ENCODE measurements at regions not wholly inside any gene's neighbourhood (a gene's known extent, or its start where the extent isn't known, plus 50 kb on each side); places are given as distances from the start of the nearest gene placed in this dataset.

GRCh38 chr2:17162713-17163112, 355.5 kb downstream of the RAD51AP2 start:
- Mint-ChIP-seq H3K4me3 (no peak overlapping the region), H3K4me1 (no peaks in the 10 kb centered on the region), H3K27me3 (ENCODE audit: low read depth) (no peaks in the 10 kb centered on the region), H3K27ac (no peak overlapping the region), H3K9me3 (no peaks in the 10 kb centered on the region), H3K36me3 (ENCODE audit: insufficient read depth in 1 of 3, low read depth in 3 of 3) (no peaks in the 10 kb centered on the region)
- no peaks in the 10 kb centered on the region for H3K9me3 ChIP-seq (ENCODE audit: control insufficient read depth, low read depth, low read length)
- TF ChIP-seq CTCF (conservative IDR thresholded peaks at IDR 0.05): no peak
- H4K91ac ChIP-seq (ENCODE audit: insufficient read length, low read depth, low read length): no peak overlapping the region
- no peak overlapping the region for H4K8ac ChIP-seq (replicated peaks; ENCODE audit: insufficient read length, low read depth, low read length)
- H4K5ac ChIP-seq (ENCODE audit: insufficient read length, low read depth, low read length): no peak overlapping the region
- no peak overlapping the region for H2AFZ ChIP-seq (ENCODE audit: low read length)
- H2AK5ac ChIP-seq (ENCODE audit: insufficient read length, low read length): no peak overlapping the region
- H2BK15ac ChIP-seq (ENCODE audit: low read depth, low read length): no peak overlapping the region
- no peaks in the 10 kb centered on the region for H4K20me1 ChIP-seq (ENCODE audit: control insufficient read depth, insufficient read depth, insufficient read length)
- H3K18ac ChIP-seq (ENCODE audit: insufficient read length, low read depth, low read length): no peak overlapping the region
- WGBS (ENCODE audit: extremely low coverage, insufficient read length, low lambda C conversion rate): no CpG with 5 or more reads among the region's 2 CpGs
- H2BK20ac ChIP-seq (ENCODE audit: low read depth, low read length, poor library complexity, severe bottlenecking): no peak overlapping the region
- H3K23me2 ChIP-seq (ENCODE audit: insufficient read length, low read depth, low read length, poor library complexity, severe bottlenecking): no peaks in the 10 kb centered on the region
- H2BK120ac ChIP-seq (ENCODE audit: low read depth, low read length, poor library complexity, severe bottlenecking): no peak overlapping the region
- H3K9ac ChIP-seq (ENCODE audit: extremely low read depth, insufficient read length, low read length): no peak overlapping the region
- H3K23ac ChIP-seq (ENCODE audit: insufficient read length, low read depth, low read length): no peak overlapping the region
- H2BK12ac ChIP-seq (ENCODE audit: insufficient read length, low read depth, low read length): no peak overlapping the region
- no peaks in the 10 kb centered on the region for H3K79me1 ChIP-seq (ENCODE audit: insufficient read depth, low read depth, low read length, poor library complexity, severe bottlenecking)
- no peaks in the 10 kb centered on the region for H3K4me1 ChIP-seq (ENCODE audit: insufficient read depth, low read length)
- DNase-seq: no peak
- no peaks in the 10 kb centered on the region for H3K27me3 ChIP-seq (ENCODE audit: insufficient read depth, low read length)
- H3K4me2 ChIP-seq (ENCODE audit: insufficient read depth, insufficient read length, low read length): no peak overlapping the region
- no peak overlapping the region for H3K14ac ChIP-seq (ENCODE audit: insufficient read depth, low read length)
- no peak overlapping the region for H3K4ac ChIP-seq (ENCODE audit: low read depth, low read length)
- no peak overlapping the region for H2BK5ac ChIP-seq (ENCODE audit: insufficient read length, low read length)
- no peak overlapping the region for H3K56ac ChIP-seq (ENCODE audit: insufficient read length, low read depth, low read length)
- no peaks in the 10 kb centered on the region for H3K79me2 ChIP-seq (ENCODE audit: insufficient read depth, low read length)
- no peak overlapping the region for H3T11ph ChIP-seq (ENCODE audit: low read length)
- H3K27ac ChIP-seq (ENCODE audit: insufficient read length, low read depth, low read length): no peak overlapping the region

Measured in H9 (cell line).